Activated CD4-positive, alpha-beta T cell treated with anti-CD3 and anti-CD28 coated beads, Interleukin-2, Interleukin-6, amounts not matched to agents 100 ng/mL and 50 ng/mL, durations not matched to agents 16 hours and 8 hours (primary cell): ENCODE measurements at regions not wholly inside any gene's neighbourhood (a gene's known extent, or its start where the extent isn't known, plus 50 kb on each side); places are given as distances from the start of the nearest gene placed in this dataset.
"Not testable (repeated sequence)": the region's sequence is repeated elsewhere in the genome, so short reads cannot be mapped to it uniquely, and the experiment has no call there.

ENCODE experiments used
- DNase-seq: peaks from one replicate; pipeline ENCODE4 v3.0.0-alpha.2; 2020

DNA sequence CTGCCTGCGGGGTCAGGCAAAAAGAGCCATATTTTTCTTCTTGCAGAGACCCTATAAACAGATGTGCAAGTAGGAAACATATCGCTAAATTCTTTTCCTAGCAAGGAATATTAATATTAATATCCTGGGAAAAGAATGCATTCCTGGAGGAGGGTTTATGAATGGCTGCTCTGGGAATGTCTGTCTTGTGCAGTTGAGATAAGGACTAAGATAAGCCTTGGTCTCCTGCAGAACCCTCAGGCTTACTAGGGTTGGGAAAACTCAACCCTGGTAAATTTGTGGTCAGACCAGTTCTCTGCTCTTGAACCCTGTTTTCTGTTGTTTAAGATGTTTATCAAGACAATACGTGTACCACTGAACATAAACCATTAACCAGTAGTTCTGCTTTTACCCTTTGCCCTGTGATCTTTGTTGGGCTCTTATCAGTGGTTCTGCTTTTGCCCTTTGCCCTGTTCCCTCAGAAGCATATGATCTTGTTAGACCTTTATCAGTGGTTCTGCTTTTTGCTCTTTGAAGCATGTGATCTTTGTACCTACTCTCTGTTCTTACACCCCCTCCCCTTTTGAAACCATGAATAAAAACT is 1548.2 kb upstream of the FLRT2 start:
- not testable (repeated sequence) for DNase-seq

DNA sequence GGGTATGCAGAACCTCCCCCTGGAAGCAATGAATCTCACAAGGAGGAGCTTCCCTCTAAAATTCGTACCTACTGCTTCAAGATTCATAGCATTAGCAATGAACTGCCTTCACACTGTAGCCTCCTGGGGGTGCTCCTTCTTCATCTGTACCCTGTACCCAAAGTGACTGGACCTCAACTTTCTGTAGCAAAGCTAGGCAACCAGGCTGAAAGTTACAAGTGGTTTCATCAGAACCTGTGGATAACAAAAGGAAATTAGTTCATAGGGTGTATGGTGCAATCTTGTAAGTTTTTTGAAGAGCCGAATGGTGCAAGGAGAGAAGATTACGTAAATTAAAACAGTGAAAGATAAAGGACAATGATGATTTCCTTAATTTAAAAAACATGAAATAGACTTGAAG is 1541.7 kb upstream of the FLRT2 start:
- no peak for DNase-seq

DNA sequence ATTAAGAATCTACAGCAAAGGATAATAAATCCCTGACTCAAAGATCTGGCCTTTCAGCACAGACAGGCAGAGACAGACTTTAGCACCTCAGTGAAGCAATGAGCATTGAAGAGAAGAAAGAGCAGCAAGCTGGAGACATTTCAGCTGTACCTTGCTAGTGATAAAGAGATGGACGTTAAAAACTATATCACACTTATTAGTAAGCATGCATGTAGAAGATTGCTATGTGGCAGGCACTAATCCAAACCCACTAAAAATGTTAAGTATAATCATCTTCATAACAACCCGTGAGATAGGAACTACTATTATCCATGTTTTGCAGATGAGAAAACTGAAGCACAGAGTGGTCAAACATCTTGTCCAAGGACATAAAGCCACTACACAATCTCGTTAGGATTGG is 1538.3 kb upstream of the FLRT2 start:
- no peak for DNase-seq

DNA sequence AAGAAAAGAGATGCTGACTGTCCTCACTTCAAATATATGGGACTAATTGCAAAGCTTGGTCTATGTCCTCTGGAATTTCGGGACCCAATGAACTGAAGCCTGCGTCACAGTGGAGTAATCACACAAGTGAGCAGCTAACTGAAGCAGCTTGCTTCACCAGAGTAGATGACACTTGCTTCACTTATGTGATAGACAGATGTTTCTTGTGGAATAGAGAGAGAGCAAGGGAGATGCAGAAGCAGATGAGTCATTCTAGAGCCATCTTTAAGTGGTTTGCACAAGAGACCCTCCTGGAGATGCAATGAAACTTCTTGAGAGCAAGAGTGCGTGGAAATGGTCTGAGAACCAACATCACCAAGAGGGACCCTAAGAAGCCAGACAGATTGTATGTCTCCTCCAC is 1537.1 kb upstream of the FLRT2 start:
- no peak for DNase-seq

DNA sequence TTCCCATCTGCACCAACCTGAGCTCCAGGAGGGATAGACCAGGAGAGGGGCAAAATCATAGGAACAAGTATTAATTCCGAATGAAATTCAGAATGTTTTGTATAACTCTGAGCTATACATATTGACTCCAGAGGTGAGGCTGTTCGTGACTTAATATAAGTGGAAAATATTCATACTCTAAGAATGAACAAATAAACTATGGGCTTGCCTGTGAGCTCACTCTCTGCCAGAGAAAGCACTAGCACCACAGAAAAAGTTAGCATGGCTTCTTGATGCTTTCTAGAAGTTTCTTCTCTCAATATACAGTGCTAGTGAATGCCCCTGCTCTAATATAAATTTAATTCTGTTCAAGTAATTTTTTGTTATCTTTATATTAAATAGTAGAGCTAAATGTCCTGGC is 1536.4 kb upstream of the FLRT2 start:
- no peak for DNase-seq

DNA sequence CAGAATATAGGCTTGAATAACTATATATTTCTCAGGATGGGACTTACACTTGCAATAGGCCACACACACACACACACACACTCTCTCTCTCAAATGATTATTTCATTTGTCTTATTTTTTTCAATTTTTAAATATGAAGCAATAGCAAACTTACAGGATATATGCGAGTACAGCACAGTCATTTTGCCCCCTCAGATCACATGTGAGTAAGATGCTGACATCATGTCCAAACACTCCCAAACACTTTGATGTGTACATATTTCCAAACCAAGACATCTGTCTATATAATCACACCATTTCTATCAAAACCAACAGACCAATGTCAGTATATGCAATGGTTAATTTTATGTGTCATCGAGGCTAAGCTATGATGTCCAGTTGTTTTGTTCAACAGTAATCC is 1535.9 kb upstream of the FLRT2 start:
- no peak for DNase-seq

DNA sequence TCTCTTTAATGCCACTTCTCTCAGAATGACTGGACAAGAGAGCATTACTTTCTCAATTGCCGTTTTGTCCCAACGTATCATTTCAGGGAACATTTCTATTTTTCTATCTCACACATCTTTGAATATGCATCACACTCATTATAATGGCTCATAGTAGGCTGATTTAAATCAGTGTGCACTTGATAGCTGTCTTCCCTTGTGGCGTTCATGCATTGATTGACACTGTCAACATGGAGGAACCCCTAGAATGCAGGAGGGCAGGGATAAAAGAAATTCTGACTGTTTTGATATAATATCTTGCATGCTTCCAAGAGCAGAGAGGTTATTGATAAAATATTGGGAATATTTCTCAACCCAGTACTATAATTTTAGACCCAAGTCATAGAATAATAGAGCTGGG is 1528.9 kb upstream of the FLRT2 start:
- DNase-seq = no peak

DNA sequence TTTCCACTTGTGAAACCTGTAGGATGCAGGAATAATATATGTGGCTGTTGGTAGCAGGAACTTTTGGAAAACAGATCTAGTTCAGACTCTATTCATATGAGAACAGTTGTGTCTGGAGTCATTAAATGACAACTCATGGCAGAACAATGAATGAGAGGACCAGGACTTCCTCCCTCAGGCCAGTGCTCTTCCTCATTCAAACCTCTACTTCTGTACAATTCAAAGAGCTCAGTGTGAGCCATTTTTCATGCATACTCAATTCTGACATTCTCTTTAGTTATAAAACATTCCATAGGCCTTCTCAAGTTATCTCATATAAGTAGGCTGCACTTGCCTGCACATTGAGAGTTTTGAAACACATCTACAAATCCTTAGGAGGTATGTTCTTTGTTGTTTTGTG is 1526.6 kb upstream of the FLRT2 start:
- DNase-seq = no peak

DNA sequence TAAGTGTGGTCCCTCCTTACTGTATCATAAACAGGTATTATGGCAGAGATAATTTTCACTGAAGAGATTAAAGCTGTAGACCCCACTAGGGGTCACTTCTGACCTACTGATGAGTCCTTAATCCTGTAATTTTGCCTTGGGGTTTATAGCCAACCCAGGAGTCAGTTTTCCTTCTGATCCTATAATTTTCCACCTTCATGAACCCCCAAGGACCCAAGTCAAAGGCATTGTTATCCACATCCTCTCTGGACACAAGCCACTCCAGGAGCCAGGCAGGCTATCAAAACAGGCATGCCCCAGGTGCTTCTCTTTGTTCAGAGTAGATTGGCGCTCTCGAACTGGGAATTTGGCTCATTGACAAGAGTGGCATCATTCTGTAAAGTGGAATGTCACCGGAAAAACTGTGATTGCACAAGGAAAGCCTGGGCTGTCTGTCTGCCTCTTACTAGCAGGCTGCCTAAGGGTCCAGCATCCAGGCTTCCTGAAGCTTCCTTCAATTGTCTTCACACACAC is 1523.2 kb upstream of the FLRT2 start:
- no peak for DNase-seq

DNA sequence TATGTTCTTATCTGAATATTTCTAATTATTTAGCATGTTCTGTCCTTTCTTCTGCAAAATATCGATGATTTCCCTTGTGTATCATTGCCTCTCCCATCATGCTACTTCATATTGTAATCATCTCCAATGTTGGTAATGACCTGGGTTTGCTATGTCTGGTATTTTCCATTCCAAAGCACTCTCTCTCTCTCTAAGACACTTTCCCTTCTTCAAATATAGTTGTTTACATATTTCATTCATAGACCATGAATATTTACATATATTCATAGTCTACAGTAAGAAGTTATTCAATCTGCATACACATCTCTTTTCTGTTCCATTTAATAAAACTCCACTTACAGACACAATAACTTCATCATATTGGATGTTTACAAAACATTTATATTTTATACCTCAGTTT is 1516.5 kb upstream of the FLRT2 start:
- DNase-seq = no peak

DNA sequence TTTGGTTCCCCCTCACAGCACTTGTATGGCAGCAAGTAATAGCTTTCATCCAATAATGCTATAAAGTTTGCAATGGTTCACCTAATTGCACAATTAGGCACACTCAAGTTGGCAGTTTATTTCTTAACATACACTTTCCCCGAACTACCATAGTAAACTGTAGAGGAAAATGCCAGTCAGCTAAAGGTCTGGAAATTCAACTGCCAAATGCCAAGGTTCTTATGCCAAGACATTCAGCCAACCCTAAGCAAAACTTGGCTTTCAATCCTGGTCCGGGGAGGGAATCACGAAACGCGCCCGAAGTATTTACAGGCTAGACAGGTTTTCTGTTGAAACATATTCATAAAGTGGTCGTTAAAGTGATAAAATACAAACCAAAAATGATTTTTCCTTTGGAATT is 1512.4 kb upstream of the FLRT2 start:
- no peak for DNase-seq

DNA sequence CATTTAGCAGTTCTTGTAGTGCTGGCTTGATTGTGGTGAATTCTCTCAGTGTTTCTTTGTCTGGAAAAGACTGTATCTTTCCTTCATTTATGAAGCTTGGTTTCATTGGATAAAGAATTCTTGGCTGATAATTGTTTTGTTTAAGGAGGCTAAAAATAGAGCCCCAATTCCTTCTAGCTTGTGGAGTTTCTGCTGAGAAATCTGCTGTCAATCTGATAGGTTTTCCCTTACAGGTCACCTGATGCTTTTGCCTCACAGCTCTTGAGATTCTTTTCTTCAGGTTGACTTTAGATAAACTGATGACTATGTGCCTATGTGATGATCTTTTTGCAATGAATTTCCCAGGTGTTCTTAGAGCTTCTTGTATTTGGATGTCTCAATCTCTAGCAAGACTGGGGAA is 1508.5 kb upstream of the FLRT2 start:
- no peak for DNase-seq

DNA sequence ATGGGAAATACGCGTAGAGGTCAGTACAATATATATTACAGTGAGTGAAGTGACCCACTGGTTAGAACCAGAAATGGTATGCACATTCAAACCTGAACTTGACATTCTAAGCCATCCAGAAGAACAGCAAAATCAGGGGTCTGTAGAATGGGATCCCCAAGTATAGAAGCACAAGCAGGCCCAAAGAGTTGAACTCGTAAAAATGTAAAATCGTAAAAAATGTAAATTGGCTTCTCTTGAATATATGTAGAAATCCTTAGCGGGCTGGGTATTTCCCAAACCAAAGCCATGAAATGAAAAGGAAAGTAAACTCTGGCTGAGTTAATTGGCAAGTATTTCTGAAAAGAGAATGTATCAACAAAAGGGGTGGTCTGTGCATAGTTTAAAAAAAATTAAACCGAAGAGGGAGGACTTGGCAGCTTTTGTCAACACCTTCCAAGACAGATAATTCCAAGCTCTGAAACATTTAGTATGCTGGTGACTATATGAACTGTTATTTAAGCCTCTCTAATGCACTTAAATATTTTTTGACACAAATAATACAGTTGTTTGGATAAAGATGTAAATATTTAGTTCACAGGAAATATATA is 1505.6 kb upstream of the FLRT2 start:
- no peak for DNase-seq

DNA sequence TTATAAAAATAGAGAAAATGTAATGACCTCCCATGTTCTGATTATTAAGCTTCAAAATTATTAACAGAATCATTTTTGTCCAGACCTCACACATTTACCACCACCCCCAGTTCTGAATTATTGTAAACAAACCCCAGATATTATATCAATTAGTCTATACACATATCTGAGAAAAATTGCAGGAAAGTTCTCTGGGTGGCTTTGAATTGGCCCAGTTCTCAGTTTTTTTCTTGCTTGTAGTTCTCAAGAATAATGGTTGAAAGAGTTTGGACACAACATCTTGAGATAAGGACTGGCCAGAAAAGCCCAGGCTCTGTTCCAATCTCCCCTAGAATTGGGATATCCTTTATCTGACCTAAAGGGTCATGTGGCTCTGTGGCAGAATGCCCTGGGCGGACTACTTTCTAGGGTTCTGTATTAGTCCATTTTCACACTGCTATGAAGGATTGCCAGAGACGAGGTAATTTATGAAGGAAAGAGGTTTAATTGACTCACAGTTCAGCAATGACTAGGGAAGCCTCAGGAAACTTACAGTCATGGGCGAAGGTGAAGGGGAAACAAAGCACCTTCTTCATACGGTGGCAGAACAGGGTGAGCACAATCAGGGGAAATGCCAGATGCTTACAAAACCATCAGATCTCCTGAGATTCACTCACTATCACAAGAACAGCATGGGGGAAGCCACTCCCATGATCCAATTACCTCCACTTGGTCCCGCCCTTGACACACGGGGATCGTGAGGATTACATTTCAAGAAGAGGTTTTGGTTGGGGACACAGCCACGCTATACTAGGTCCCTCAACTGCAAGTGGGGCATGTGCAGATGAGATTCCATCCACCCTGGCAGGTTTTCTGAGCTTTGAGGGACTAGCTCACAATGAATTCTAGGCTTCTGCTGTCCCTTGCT is 1504.6 kb upstream of the FLRT2 start:
- DNase-seq = no peak

DNA sequence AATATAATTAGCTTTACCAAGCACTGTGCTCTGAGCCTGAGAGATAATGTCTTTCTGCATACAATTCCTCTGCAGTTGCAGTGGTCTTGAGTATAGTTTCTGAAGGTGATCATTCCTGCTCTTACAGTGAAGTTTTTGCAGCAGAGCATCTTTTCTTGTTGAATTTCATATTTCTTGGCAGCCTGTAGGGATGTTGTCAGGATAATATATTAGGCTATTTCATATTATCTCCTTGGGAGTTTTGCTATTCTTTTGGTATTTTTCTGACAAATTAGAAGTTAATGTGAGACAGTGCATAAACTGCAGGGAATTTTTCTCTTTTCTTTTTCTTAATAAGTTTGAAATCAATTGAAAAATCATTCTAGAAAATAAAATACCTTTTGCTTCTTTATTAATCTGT is 1502.6 kb upstream of the FLRT2 start:
- DNase-seq = no peak

DNA sequence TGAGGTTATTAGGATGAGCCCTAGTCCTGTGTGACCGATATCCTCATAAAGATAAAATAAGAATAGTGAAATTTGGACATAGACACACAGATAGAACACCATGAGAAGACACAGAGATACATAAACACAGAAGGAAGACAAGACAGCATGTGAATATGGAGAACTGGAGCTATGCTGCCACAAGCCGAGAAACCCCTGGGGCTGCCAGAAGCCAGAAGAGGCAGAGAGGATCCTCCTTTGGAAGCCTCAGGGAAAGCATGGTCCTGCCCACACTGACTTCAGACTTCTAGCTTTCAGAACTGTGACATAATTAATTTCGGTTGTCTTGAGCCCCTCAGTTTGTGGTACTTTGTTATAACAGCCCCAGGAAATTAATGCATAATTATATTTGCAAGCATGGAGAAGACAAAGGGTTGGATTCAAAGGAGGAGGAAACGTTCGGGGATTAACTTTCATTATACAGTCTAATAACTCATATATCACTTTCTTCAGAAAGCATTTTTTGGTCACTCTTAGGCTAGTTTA is 1501.8 kb upstream of the FLRT2 start:
- no peak for DNase-seq

DNA sequence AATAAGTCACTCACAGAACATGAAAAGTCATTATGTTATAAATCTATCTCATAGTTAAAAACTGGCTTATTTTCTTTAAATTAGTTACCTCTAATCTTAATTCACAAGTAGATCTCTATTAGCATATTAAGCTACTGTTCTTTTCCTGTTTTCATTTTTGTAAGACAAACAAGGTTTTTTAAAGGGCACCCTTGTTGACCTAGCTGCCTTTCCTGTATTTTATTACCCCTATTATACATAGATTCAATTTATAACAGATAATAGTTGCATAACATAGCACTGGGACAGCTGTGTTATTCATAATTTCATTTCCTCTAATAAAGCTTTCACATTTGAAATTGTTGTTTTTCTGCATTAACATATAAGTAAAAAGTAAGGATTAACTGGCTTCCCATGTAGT is 1500.7 kb upstream of the FLRT2 start:
- DNase-seq = no peak

DNA sequence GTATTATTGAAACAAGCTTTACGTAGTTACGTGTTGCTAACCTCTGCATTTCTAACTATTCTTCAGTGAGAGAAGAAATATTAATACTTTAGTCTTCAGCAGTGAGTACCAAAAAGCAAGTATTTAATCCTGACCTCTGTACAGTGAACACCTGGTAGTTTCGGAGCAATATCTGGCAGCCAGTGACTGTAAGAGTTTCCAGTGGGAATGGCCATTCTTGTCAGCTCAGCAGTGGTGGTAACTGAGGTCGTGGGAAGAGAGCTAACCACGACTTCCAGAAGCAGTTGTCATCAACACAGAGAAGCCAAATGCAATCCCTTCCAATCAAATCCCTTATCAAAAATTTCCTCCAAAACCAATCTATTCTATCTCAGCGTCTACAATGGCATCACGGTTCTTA is 1500.2 kb upstream of the FLRT2 start:
- no peak for DNase-seq

DNA sequence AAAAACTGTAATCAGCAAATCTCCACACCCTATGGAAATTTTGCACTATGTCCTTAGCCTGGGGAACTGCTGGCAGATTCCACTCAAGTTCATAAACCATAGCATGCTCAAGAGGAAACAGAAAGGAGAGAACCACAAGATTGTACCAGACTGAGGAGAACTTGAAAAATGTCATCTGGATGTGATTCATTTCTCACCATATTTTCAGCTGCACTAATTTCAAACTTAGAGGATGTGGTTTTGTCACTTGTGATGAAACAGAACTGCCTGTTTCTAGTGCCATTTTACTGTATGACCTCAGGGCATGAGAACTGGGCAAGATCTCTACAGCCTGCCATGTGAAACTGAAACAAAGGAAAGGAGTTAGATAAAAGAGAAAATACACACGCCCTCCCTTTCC is 1493.1 kb upstream of the FLRT2 start:
- DNase-seq = peak; percentile 60

DNA sequence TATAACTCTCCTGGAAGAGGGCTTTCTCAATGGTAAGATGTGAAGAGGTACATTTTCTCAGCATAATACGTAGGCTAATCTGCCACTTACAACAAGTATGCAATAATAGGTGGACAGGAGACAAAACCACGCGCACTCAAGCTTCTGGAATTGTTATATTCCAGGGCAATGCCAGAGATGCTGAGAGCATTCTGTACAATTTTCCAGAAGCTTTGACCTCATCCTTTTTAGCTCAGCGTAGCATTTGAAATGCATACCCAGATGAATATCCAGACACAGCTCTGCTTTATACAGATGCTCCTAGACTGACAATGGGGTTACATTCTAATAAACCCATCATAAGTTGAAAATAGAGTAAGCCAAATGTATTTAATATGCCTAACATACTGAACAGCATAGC is 1492.4 kb upstream of the FLRT2 start:
- DNase-seq = no peak

DNA sequence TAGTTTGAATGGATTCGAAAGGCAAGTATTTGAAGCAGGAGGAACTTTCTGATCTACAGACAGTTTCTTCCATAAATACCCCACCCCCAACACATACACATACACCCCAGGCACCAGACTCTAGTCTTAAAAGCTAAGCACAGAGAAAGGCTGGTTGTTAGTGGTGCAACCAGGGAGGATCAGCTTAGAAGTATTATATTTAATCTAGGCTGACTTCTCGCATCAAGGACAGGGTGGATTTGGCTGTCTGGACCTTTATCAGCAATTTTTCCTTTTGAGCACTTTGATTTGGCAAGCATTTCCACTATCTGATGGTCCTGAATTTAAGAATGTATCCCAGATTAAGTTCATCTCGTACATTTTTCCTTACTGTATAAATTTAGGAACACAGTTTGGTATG is 1489.8 kb upstream of the FLRT2 start:
- DNase-seq = no peak

DNA sequence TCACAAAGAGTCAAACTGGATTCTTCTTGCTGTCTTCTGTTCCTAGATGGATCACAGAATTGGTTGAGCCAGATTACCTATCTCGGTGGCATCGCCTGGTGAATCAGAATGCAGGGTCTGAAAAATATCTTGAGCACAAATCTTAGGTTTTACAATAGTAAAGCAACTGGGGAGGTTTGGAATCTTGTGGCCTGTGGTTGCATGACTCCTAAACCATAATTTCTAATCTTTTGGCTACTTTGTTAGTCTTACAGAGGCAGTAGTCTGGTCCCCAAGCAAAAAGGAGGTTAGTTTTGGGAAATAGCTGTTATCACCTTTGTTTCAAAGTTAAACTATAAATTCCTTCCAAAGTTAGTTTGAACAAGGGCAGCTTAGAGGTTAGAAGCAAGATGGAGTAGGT is 1488.5 kb upstream of the FLRT2 start:
- no peak for DNase-seq

DNA sequence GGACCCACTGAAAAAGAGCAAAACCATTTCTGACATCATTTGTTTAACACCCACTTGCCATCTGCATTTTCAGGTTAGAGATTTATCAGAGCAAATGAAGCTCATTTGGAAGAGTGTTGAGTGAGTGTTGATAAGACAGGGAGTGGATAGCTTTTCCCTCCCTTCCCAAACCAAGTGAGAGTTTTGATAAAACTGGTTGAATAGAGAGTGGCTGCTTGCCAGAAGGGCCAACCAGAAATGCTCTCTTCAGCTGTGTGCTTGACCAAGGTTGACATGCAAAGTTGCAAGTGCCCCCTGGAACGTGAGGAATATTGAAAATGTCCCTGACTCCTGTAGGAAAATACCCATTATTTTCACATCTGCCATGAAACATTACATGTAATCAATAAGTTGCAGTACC is 1487.0 kb upstream of the FLRT2 start:
- DNase-seq = no peak
